GM18867 (cell line): ENCODE measurements at regions not wholly inside any gene's neighbourhood (a gene's known extent, or its start where the extent isn't known, plus 50 kb on each side); places are given as distances from the start of the nearest gene placed in this dataset.
A peak's percentile ranks its signal among the peaks of the same experiment; 100 is the strongest.

Experiments used
- ATAC-seq: cut with Tn5 transposase; IDR thresholded peaks from one replicate; pipeline ENCODE4 v1.9.1; 2021; ENCODE audit warnings: mild to moderate bottlenecking, moderate library complexity; ENCODE audit not compliant: unreplicated experiment

DNA sequence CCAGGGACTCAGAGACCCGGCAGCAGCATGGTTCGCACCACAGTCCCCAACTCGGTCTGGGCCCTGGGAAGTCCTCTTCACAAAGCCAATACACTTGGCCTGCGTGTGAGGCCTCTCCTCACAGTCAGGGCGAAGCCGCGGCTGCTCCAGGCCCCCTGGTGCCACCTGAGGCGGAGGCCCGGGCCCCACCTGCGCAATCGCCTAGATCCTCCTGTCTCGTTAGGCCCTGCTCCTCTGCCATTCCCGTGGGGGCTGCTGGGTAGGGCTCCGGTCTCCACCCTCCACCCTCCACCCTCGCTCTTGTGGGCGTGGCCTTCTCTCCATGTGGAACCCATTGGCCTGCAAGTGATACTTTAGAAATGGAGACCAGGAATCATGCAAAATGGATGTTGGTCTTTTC, 553.3 kb downstream of the INHBA start:
- no peak for ATAC-seq

DNA sequence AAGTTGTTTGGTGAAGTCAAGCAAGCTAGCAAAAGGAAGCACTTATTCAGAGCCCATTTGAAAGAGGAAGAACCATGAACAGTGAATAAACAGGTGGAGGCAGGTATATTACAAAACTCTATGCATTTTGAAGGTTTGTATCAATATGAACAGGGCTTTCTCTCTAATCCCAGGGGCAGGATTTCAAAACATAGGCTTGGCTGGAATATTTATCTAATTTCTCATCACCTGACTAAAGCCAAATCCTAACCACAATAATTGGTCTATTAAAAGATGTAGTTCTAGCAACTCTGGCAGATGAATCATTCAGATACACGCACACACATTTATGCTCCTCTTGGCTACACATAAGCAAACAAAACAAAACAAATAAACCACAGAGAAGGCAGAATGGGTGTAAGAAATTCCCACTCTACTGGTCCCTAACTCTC, 554.4 kb downstream of the INHBA start:
- ATAC-seq, result no peak

DNA sequence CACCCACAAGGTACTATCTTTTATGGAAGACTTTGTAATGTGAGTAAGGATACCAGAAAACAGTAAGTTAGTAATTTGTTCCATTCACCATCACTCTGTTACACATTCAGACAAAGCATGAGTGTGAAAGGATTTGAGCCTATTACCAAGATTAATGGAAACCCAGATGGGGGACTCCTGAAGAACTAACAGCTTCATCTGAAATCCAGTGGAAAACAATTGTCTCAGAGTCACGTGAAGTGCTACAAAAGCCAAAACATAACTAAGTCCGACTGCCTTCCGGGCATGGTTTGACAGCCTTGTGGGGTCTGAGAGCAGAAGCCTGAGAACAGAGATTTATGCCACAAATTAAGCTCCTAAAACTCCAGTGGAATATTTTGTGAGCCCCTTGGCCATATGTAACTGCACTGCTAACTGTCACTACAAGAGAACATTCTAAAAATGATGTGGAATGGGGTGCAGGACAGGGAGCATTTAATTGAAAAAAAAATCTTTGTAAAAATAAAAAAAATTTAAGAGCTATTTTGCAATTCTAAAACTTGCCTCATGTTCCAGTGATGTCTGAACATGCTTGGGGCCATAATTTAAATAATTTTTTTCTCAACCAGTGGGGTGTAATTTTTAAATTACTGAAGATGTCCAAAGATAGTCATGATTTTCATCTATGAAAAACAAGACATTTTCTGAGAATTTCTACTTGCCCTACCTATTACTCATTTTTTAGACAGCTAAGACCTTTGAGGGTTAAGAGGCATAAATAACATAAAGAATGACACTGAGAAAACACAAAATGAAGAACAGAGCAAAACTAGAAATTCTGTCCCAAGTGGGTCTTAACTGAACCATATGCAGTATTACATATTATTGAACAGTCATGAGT, 555.0 kb downstream of the INHBA start:
- ATAC-seq, result no peak

DNA sequence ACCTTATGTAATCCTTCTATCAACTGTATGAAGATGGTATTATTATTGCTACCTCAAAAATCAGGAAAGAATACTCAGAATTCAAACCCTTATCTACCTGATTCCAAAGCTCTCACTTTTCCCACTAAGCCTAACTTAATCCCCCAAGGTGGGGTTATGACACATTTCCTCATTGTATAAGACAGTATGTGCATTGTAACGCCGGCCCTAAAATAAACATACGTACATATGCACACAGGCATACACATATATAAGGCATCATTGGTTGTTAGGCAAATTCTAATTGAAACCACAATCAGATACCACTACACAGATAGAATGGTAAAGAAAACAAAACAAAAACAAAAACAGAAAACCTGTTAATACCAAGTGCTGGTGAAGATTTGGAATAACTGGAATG, 556.5 kb downstream of the INHBA start:
- no peak for ATAC-seq

DNA sequence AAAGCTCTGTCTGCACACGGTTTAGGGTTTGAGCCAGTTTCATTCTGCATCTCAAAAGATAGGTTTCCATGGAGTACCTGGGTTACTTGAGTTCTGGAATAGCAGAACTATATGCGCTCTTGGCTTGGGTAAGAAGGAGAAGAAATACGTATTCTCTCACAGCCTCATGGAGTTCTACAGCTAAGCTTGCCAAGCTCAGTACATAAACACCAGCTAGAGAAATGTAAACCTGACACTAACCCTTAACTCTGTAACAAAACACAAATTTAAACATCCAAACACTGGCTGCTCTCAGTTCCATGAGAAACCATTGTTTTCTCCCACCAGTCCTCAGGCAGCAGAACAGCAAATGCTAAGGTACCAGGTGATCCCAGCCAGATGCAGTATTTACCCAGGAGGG, 557.2 kb downstream of the INHBA start:
- ATAC-seq, result no peak

DNA sequence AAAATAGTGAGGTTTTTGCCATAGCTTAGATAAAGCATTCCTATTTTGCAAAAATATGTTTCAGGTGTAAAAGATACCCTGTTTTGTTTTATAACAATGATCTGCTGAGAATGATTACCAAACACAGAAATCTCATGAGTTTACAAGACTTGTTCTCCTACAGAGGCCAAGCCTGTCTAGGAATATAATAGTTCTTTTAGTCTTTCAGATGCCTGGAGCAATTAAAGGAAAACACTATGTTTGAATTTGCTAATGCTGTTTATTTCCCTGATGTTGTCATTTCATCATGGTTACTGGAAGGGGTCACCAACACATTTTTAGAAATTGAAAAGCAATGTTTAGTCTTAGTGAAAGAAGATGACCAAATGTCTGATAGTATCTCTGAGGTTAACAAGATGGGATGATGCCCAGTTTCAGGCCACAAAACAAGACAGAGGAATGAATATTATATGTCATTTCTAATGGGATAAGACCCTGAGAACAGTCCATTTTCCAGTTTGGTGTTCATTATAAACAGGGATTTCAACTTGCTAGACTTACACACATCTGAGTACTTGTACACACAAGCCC, 559.9 kb downstream of the INHBA start:
- no peak for ATAC-seq

DNA sequence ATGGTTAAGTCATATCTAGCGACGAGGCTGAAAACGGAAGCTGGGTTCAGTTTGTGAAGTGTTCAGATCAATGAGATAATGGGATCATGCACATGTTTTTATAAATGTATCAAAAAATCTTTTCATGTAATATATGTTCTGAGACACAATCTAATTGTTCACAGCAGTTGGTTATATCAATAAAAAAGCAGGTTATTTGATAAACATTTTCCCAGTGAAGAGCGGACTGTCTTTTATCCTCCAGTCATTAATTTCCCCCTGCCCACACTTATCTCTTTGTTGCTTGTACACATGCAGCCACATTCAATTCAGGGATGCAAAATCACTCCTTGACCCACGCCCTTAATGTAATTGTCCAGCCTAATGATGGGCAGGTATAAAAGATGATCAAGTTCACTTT, 563.1 kb downstream of the INHBA start:
- no peak for ATAC-seq

DNA sequence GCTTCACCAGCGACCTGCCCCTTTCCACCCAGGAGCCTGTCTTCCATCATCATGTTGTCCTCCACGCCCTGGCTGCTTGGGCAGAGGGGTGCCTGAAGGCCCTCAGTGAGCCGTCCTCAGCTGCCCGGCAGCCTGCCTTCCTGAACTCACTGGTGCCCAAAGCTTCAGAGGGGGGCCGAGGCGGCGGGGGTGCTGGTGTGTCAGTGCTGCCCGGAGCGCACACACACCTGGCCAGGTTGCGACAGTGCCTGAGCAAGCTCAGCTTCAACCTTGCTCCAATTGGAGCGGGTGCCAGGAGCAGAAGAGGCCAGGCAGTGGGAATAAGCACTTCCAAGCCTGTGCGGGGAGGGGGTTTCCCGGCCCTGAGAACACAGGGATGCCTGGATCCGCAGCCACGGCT, 566.3 kb downstream of the INHBA start:
- no peak for ATAC-seq

DNA sequence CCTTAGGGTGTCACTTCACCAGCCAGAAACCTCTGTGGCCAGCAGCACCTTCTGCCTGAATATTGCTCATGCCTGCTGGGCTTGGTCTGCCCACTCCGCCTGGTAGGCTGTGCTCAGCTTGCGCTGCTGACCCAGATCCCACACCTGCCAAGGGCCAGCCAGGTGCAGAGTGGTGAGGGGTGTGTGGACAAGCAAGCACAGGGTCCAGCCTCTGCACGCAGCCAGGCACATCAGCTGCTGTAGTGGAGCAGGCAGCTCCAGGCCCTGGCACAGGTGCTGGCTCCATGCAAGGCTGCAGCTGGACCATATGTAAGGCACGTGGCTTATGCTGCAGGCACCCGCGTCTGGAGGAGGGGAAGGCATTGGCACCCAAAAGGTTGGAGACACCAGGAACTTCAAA, 567.4 kb downstream of the INHBA start:
- no peak for ATAC-seq

DNA sequence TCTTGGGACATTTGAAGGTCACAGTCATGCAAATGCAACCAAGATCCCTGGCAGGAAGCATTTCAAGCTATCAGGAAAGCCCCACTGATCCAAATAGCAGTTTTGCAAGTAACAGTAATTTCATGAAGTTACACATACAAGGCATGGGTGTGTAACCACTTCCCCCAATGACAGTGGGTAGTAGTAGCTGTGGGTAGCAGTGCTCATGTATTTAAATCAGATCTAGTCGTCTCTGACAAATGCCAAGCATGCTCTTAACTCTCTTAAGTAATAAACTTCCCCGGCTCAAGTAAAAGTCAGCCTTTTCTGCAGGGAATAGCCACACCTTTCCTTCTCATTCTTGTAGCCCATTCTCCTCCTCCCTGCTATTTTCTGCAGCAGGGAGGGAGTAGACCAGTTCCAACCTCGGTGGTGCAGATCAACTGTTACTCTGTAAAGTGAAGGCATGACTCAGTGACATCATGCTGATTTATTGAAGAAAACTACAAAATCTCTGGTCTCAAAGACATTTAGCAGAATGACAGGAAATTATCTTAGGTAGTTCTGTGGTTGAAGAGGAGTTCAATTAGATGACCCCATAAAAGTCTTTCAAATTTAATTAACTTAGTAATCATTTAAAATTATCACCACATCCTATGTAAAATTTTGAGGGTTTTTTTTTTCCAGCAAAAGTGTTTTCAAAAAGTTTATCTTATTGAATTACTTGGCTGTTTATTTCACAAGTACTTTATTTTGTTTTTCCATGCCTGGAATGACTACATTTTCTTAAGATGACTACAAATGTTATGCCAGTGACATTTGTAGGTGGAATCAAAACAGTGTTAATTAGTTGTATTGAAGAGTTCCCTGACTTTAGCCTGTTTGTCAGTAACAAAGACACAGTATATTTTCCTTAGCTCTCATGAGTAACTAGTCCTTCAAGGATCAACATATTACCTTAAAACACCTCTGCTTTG, 568.3 kb downstream of the INHBA start:
- peak; percentile 90 for ATAC-seq

DNA sequence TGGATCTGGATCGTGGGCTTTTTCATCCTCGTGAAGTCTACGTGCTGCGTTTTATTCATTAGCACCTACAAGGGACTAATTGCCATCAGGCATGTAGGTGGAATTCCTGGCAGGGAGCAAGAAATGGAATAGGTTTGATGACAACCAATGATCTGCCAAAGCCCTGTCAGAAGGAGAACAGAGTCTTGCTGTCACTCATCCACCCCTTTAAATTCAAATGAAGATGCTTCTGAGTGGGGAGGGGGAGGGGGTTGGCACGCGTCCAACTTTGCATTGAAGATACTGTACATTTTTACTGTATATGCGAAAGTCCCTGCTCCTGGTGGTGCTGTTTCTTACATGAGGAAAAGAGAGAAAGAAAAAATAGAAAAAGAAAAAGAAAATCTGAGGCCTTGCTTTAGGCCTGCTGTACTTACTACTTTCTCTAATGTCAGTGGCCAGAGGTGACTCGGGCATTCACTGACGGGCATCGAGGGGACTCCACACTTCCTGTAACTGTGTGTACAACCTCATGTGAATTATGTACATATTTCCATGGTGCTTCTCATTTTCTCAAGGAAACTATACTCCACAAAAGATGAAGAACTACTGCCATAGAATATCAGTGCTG, 569.1 kb downstream of the INHBA start:
- peak; percentile 36 for ATAC-seq

DNA sequence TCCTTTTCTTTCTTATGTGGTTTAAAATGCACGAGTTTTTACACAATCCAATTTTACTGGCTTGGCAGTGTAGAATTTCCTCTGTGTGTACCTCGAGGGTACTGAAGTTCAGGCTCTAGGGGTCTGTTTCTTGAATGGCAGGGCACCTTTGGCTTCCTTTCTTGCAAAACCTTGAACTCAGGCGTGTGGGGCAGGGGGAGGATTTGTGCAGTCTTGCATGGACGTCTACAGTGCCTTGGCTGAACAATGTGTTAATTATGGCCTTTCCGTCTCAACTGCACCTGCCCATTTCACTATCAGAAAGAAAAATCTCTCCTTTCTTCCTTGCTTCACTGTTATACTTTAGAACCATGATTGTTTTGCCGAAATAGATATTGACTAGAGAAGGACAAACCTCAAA, 570.9 kb downstream of the INHBA start:
- ATAC-seq, result no peak

DNA sequence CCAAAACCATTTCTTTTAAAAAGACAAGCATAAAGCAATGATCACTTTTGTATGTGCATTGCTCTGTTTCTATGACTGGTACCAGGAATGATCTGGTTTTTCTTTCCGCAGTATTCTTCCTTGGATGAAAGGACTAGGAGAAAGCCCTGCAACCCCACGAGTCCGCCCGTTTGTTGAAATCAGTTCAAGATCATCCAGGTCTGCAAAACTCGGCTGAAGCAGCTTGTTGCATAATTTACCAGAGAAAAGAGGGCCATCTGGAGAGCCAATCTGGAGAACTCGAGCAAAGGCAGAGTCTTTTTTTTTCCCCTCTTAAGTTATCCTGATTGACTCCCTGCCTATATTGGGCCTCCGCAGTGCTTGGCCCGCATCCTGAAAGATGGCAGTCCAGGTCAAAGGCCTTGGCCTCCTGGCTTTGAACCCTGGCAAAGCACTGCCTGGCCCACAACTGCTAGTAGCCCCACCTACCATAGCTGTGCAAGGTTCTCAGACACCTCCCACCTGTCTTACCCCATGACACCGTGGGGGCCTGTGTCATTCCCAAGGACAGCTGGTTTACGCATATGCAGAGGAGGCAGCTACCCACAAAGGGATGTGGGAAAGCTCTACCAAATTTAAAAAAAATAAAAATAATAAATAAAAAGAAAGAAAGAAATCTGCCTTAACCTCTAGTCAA, 572.2 kb downstream of the INHBA start:
- no peak for ATAC-seq

DNA sequence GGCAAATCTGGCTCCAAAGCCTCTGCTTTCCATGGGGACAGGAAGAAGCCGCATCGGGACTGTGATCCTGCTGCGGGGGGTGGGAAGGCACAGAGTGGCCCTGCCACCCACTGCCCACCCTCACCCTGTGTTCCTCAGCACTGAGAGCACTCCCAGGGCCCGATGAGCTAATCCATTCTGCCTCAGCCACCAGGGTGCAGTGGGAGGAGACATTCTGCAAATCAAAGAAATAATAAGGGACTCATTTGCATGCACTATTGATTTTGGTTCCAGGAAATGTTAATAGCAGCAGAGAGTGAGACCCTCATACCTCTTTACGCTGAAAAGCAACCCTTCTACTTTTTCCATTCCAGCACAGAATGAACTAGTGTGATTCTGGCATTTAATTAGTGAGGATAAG, 572.8 kb downstream of the INHBA start:
- no peak for ATAC-seq

DNA sequence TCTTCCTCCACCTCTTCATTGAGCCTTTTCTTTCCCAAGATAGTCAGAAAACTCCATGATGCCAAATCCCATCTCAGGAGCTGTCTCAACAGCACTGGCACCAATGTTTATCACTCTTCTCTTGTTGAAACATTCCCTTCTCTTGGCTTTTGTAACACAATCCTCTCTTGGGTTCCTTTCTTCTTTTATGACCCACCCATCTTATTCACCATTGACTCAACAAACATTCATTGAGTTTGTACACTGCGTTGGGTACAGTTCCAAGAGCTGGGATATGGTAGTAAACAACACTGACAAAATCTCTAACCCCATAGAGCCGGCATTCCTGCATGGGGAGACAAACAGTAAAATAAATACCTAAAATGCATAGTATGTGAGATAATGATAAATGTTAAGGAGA, 577.5 kb downstream of the INHBA start:
- no peak for ATAC-seq

DNA sequence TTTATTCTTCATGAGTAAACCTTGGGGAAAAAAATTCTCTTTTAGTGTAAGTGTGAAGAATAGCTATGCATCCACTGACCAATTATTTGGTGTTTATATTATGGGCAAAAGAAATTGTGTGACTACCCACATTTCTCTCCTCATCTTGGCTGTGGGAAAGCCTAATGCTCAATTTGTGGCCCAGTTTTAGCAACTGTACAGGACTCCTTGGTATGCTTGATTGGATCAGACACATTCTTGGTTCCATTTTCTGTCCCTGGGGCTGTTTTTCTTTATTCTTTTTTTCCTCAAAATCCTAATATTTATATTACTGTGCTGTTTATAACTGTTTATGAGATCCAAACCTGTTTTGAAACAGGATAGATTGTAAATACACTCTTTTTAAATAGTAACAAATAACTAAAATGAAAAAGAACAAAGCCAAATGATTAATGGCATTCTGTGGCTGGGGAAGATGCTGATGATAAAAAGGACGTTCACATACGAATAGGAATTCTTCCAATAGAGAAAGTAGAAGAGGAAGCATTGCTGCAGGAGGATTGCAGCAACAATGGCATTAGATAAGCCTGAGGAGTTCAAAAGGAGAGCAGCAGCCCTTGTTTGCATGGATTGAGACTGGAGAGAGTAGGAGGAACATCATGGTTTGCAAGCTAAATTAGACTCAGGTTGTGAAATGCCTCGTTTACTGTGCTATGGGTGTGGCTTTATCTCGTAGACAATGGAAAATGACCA, 580.5 kb downstream of the INHBA start:
- ATAC-seq, result no peak

DNA sequence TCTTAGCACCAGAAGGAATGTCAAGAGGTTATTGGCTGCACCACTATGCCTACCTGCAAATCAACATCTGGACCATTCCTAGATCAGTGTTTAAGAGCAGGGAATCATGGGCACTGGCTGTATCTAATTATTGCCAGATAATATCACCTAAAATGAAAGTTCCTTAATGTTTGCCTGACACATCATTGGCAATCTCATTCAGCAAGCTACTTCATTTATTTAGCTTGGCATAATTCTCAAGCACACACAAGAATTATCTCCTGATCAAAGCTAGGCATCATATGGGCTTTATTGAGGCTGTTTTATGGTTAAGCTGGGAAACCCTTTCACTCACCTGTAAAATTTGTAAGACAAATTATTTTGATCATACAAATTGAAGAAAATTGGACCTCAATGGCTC, 581.7 kb downstream of the INHBA start:
- no peak for ATAC-seq

DNA sequence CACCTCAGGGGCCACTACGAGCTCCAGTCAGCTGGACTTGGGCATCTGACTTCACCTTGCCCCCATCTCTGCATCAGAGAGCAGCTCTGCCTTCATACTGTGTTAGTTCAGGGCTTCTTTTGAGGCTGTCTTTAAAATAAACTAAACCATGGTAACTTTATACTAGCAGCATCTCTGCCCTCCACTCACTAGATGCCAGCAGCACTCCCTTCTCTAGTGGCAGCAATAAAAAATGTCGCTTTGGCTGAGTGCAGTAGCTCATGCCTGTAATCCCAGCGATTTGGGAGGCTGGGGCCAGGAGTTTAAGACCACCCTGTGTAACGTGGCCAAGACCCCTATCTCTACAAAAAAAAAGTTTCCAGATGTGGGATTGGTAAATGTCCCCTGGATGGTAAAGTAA, 584.4 kb downstream of the INHBA start:
- no peak for ATAC-seq

DNA sequence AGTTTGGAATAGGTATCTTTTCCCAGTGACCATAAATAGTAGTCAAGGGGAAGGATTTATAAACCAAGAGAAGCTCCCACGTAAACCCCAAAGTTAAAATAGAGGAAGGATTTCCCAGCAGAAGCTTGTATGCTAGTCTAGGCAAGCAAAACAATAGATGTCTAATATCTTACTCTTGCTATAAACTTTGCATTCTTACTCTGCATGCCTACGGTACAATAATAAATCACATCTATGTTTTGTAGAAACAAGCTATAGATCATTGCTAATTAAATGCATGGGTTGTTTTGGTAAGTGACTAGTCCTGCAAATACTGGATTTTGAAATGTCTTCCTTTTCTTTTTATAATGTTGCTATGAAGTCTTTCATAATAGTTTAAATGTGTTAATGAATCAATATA, 585.5 kb downstream of the INHBA start:
- no peak for ATAC-seq

DNA sequence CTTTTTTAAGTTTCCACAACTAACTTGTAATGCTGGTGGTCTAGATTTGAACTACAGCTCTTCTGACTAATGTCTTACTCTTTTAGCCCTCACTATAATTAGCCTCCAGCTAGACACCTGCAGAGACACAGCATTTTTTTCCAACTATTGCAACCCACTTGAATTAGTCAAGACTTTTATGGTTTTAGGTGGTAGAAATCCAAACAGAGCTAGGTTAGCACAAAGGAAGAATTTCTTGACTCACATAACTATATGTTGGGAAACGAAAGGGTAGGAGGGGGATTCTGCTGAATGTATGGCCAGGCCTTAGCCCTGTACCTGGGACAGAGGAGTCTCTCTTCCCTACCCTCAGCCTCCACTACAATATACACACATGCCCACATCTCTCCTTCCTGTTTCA, 586.1 kb downstream of the INHBA start:
- no peak for ATAC-seq
